A673 (cell line): ENCODE measurements at regions not wholly inside any gene's neighbourhood (a gene's known extent, or its start where the extent isn't known, plus 50 kb on each side); places are given as distances from the start of the nearest gene placed in this dataset.
A peak's percentile ranks its signal among the peaks of the same experiment; 100 is the strongest.

ENCODE experiments used
- BruUV-seq: library from RNA; stranded (reverse); fragments of 400-500 nt; replicated peaks from 2 replicates; lab custom pipeline; 2021; lab: Mats Ljungman, UMichigan
- CTCF ChIA-PET: fragments of 300-600 bp; sonication (Branson Sonifier 250); formaldehyde crosslinking; loops from one replicate; lab custom pipeline; 2022; ENCODE audit warnings: antibody characterized with exemption; lab: Charles Lee
- POLR2A ChIA-PET: fragments of 300-600 bp; sonication (Branson Sonifier 250); formaldehyde crosslinking; loops from one replicate; lab custom pipeline; 2022; ENCODE audit warnings: antibody characterized with exemption; ENCODE audit not compliant: low non-redundant PET; lab: Charles Lee
- DNase-seq: peaks from one replicate; pipeline ENCODE4 v3.0.0-alpha.2; 2015; ENCODE audit warnings: low spot score
- H3K27ac ChIP-seq: fragments of 200-600 bp; sonication (generic); 2 replicates; pipeline ENCODE4 v1.5.1; 2016; ENCODE audit warnings: mixed run types, low read depth, mild to moderate bottlenecking, mixed read lengths, antibody characterized with exemption, low read length; ENCODE audit not compliant: poor library complexity, severe bottlenecking
- H3K27me3 ChIP-seq: fragments of 200-600 bp; sonication (generic); replicated peaks from 2 replicates; pipeline ENCODE4 v1.6.1; 2017; ENCODE audit warnings: mixed run types, low read depth, mild to moderate bottlenecking, mixed read lengths, antibody characterized with exemption, low read length; ENCODE audit not compliant: insufficient read depth, poor library complexity
- H3K36me3 ChIP-seq: fragments of 200-600 bp; sonication (generic); 2 replicates; pipeline ENCODE4 v1.6.1; 2016; ENCODE audit warnings: mixed run types, mild to moderate bottlenecking, mixed read lengths, antibody characterized with exemption, low read length; ENCODE audit not compliant: insufficient read depth, poor library complexity, severe bottlenecking
- H3K4me1 ChIP-seq: fragments of 200-600 bp; sonication (generic); 2 replicates; pipeline ENCODE4 v1.6.1; 2017; ENCODE audit warnings: mixed run types, mild to moderate bottlenecking, mixed read lengths, antibody characterized with exemption, low read length; ENCODE audit not compliant: insufficient read depth, poor library complexity, severe bottlenecking
- H3K4me3 ChIP-seq: fragments of 200-600 bp; sonication (generic); 2 replicates; pipeline ENCODE4 v1.5.1; 2016; ENCODE audit warnings: low read depth, mixed run types, mild to moderate bottlenecking, mixed read lengths, low read length; ENCODE audit not compliant: poor library complexity, severe bottlenecking
- H3K9me3 ChIP-seq: fragments of 200-600 bp; sonication (generic); 2 replicates; pipeline ENCODE4 v1.6.1; 2016; ENCODE audit warnings: mixed run types, low read depth, mild to moderate bottlenecking, mixed read lengths, antibody characterized with exemption, low read length; ENCODE audit not compliant: poor library complexity, severe bottlenecking
- EZH2 ChIP-seq: fragments of 200-600 bp; sonication (generic); IDR thresholded peaks from 2 replicates; pipeline ENCODE4 v1.6.1; 2017; ENCODE audit warnings: borderline replicate concordance, low read depth, mild to moderate bottlenecking, mixed read lengths, antibody characterized with exemption, low read length; ENCODE audit not compliant: poor library complexity, severe bottlenecking
- intact Hi-C: fragments of 100-400 bp; cut with micrococcal nuclease; formaldehyde crosslinking; loops from one replicate; pipeline ENCODE4 v1.10.0; 2022; ENCODE audit not compliant: unreplicated experiment
- TF ChIP-seq, protein P1 (sequence below): fragments of 300-800, 200-600 bp; sonication (generic); conservative IDR thresholded peaks from 2 replicates; pipeline ENCODE4 v1.5.1; 2017; ENCODE audit warnings: low read depth, mild to moderate bottlenecking, antibody characterized with exemption, low read length, moderate library complexity, mixed read lengths

DNA sequence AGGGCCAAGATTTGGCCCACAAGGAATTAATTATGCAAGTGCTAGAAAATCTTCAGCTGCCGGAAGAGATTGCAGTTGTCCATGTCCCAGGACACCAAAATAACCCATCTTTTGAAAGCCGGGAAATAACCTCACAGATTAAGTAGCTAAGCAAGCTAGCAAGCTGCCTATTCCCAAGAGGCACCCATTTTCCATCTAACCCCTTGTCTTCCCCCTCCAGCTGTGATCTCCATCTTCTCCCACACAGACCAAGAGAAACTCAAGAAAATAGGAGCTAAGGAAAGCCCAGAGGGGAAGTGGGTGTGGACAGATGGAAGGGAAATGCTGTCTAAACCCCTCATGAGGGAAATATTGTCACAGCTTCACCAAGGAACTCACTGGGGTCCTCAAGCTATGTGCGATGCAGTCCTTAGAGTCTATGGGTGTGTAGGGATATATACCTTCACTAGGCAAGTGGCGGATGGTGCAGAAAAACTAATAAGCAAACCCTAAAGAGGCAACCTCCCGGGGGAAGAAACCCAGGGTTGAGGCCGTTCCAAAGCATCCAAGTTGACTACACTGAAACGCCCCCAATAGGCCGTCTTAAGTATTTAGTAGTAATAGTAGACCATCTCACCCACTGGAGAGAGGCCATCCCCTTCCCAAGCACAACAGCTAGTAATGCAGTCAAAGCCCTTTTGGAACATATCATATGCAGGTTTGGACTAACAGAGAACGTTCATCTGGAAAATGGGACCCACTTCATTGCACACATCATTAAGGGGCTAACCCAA, 64.3 kb upstream of the PRSS16 start:
- DNase-seq: no peak
- no peaks in the 10 kb centered on the region for H3K36me3 ChIP-seq
- no peaks in the 10 kb centered on the region for H3K27me3 ChIP-seq
- H3K9me3 ChIP-seq: no peaks in the 10 kb centered on the region
- no peaks in the 10 kb centered on the region for H3K4me1 ChIP-seq
- H3K27ac ChIP-seq: no peak overlapping the region
- POLR2A ChIA-PET: no interaction called here
- BruUV-seq: no TSS peak
- no peak overlapping the region for H3K4me3 ChIP-seq
- CTCF ChIA-PET: no interaction called here
- intact Hi-C loops: loop anchor here (10.0 kb wide), 1 partner anchor 502 kb away; no protein-coding TSS in a partner anchor
- TF ChIP-seq EZH2: no peak
- TF ChIP-seq, protein P1, sequence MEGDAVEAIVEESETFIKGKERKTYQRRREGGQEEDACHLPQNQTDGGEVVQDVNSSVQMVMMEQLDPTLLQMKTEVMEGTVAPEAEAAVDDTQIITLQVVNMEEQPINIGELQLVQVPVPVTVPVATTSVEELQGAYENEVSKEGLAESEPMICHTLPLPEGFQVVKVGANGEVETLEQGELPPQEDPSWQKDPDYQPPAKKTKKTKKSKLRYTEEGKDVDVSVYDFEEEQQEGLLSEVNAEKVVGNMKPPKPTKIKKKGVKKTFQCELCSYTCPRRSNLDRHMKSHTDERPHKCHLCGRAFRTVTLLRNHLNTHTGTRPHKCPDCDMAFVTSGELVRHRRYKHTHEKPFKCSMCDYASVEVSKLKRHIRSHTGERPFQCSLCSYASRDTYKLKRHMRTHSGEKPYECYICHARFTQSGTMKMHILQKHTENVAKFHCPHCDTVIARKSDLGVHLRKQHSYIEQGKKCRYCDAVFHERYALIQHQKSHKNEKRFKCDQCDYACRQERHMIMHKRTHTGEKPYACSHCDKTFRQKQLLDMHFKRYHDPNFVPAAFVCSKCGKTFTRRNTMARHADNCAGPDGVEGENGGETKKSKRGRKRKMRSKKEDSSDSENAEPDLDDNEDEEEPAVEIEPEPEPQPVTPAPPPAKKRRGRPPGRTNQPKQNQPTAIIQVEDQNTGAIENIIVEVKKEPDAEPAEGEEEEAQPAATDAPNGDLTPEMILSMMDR: 0 out of 2 replicates have a peak, but pooled peaks have one; percentile 14

DNA sequence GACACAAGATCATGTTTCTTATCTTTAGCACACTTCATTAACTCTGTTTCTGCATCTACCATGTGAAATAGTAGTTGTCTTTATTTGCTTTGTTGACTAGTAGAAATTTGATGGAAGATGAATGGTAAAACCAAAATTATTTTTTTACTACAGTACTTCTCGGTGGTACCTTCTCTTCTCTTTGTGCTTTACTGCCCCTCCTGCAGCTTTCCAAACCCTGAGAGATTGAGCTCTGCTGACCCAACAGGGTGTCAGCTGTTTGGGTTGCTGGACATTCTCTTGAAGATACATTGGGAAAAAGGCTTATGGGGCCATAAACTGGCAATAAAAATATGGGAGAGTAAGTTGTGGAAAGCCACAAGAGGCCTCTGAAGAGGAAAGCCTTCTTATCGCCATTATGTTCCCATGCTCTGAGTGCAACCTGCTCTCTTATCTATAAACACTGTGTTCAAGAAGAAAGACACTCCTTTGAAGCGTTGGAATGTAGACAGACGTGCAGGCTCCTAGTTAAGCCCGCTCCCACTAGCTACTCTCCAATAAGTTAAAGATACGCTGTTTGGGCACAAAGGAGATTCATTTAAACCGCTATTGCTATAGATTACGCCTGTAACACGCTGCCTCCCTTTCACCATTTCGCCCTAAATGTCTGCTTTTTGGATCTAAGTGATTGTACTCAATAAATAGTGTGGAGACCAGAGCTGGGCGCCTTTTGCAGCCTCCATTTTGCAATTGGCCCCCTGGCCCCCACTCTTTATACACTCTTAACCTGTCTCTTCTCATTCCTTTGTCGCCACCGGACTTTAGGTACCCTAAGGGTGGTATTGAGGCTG, 60.1 kb upstream of the PRSS16 start:
- H3K9me3 ChIP-seq: no peaks in the 10 kb centered on the region
- no peak overlapping the region for H3K27ac ChIP-seq
- no peak for TF ChIP-seq EZH2
- TF ChIP-seq, protein P1: no peak
- intact Hi-C loops: loop anchor here (1.0 to 10.0 kb wide), 4 partner anchors 90 to 565 kb away; no protein-coding TSS in a partner anchor
- H3K27me3 ChIP-seq: no peaks in the 10 kb centered on the region
- CTCF ChIA-PET: no interaction called here
- H3K36me3 ChIP-seq: no peaks in the 10 kb centered on the region
- no peaks in the 10 kb centered on the region for H3K4me1 ChIP-seq
- POLR2A ChIA-PET: no interaction called here
- no peak for DNase-seq
- no TSS peak for BruUV-seq
- peak overlapping the region; percentile 59 for H3K4me3 ChIP-seq

DNA sequence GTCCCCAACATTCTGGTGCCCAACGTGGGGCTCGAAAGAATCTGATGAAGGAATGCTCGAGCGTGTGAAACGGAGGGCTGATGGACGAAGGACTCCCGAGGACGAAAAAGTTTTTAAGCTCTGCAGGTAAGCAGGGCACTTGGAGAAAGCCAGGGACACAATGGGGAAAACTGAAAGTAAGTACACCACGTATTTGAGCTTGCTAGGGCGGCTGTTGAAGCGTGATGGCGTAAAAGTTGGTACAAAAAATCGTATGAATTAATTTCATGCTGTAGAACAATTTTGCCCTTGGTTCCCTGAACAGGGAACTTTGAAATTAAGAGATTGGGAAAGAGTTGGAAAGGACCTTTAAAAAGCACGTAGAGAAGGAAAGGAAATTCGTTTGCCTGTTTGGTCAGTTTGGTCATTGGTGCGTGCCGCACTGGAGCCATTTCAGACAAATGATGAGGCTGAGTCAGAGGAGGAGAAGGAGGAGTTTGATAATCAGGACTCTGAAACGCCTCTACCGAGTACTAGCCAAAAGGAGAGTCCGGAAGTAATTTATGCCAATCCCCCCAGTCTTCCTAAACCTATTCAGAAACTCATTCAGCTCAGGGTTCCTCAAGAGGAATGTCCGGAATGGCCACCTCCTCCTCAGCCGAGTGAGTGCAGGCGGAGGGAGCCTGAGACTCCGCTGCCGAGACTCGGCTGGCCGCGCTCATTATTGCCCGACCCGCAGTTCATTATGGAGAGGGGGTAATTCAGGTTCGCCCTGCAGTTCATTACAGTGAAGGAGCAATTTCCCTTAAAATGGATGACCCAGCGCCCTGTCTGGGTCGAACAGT, 59.2 kb upstream of the PRSS16 start:
- POLR2A ChIA-PET: interaction anchor here (0.6 kb wide), 1 partner anchor 481 kb away, joined by 4 read pairs; no protein-coding TSS in a partner anchor
- intact Hi-C loops: loop anchor here (1.0 to 10.0 kb wide), 4 partner anchors 89 to 564 kb away; no protein-coding TSS in a partner anchor

More for the DNA sequence above, 59.2 kb upstream of the PRSS16 start:
- Histone ChIP-seq H3K9me3 (no peaks in the 10 kb centered on the region), H3K4me3 (peak overlapping the region; percentile 59), H3K4me1 (no peaks in the 10 kb centered on the region), H3K36me3 (no peaks in the 10 kb centered on the region), H3K27ac (peak overlapping the region; percentile 5), H3K27me3 (no peaks in the 10 kb centered on the region)
- peak; percentile 64 for DNase-seq
- BruUV-seq: TSS peak; percentile 85
- CTCF ChIA-PET: no interaction called here
- TF ChIP-seq EZH2: no peak
- TF ChIP-seq, protein P1: no peak
